Uterus (tissue), 3 donors: ENCODE measurements at regions not wholly inside any gene's neighbourhood (a gene's known extent, or its start where the extent isn't known, plus 50 kb on each side); places are given as distances from the start of the nearest gene placed in this dataset.

ENCODE experiments used
- DNase-seq, 2 donors: peaks; one replicate each; pipeline ENCODE4 v3.0.0-alpha.2; 2019 to 2020
- H3K27ac ChIP-seq, 2 donors: fragments of 200-600 bp; sonication (generic); 1 replicate in 1 of 2; 2 replicates in 1 of 2; pipeline ENCODE4 v1.5.1; 2016 to 2018
- H3K27me3 ChIP-seq, 2 donors: fragments of 200-600 bp; sonication (generic); one replicate each; pipeline ENCODE4 v1.5.1; 2018 to 2019; ENCODE audit warnings: control low read depth in 1 of 2
- H3K36me3 ChIP-seq, 2 donors: fragments of 200-600 bp; sonication (generic); one replicate each; pipeline ENCODE4 v1.5.1; 2019; ENCODE audit warnings: control low read depth in 1 of 2
- H3K4me1 ChIP-seq, 2 donors: fragments of 200-600 bp; sonication (generic); one replicate each; pipeline ENCODE4 v1.5.1; 2018 to 2019; ENCODE audit warnings: control low read depth in 1 of 2
- H3K4me3 ChIP-seq, 2 donors: fragments of 200-600 bp; sonication (generic); 1 replicate in 1 of 2; 2 replicates in 1 of 2; pipeline ENCODE4 v1.5.1; 2018 to 2019; ENCODE audit warnings: mild to moderate bottlenecking in 1 of 2
- H3K9me3 ChIP-seq, 2 donors: fragments of 200-600 bp; sonication (generic); one replicate each; pipeline ENCODE4 v1.5.1; 2019; ENCODE audit warnings: control low read depth in 1 of 2
- POLR2A ChIP-seq, 2 donors: fragments of 450-650 bp; IDR thresholded peaks; one replicate each; pipeline ENCODE4 v1.6.1; 2016; ENCODE audit warnings: antibody characterized with exemption in 2 of 2, mild to moderate bottlenecking in 1 of 2, moderate library complexity in 1 of 2
- intact Hi-C: fragments of 100-400 bp; cut with DNase I; formaldehyde crosslinking; loops from one replicate; pipeline ENCODE4 v1.15.1; 2023; ENCODE audit warnings: low total_unique reads
- TF ChIP-seq, protein P1 (sequence below), 4 experiments: fragments of 200-600 bp in 2 of 4; fragments of 450-650 bp in 2 of 4; sonication (generic) in 2 of 4; IDR thresholded peaks; one replicate each; pipeline ENCODE4 v1.5.1; 2016 to 2019; ENCODE audit warnings: antibody characterized with exemption in 4 of 4, mild to moderate bottlenecking in 2 of 4, moderate library complexity in 1 of 4
- donor health status: DM: yes; HTN: yes; CAD: no.

DNA sequence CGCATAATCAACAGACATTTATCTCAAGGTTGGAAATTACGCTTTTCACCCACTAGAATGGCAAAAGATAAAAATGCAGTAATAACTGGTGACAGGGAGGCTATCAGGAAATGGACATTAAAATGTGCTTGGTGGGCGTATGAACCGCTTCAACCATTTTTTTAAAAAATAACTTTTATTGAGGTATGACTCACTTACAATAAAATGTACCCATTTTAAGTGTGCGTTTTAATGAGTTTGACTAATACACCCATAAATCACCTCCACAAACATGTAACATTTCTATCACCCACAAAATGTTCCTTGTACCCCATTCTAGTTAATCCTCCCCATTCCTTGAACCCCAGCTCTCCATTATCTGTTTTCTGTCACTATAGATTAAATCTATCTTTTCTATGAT lies 96.8 kb downstream of the IYD start:
- H3K27ac ChIP-seq, result no peak overlapping the region
- intact Hi-C loops, result no loop called here
- no peaks in the 10 kb centered on the region for H3K36me3 ChIP-seq
- H3K27me3 ChIP-seq, result no peaks in the 10 kb centered on the region
- no peak for DNase-seq
- TF ChIP-seq POLR2A (IDR thresholded peaks at IDR 0.05), result no peak
- TF ChIP-seq, protein P1, sequence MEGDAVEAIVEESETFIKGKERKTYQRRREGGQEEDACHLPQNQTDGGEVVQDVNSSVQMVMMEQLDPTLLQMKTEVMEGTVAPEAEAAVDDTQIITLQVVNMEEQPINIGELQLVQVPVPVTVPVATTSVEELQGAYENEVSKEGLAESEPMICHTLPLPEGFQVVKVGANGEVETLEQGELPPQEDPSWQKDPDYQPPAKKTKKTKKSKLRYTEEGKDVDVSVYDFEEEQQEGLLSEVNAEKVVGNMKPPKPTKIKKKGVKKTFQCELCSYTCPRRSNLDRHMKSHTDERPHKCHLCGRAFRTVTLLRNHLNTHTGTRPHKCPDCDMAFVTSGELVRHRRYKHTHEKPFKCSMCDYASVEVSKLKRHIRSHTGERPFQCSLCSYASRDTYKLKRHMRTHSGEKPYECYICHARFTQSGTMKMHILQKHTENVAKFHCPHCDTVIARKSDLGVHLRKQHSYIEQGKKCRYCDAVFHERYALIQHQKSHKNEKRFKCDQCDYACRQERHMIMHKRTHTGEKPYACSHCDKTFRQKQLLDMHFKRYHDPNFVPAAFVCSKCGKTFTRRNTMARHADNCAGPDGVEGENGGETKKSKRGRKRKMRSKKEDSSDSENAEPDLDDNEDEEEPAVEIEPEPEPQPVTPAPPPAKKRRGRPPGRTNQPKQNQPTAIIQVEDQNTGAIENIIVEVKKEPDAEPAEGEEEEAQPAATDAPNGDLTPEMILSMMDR (IDR thresholded peaks at IDR 0.05), result no peak
- no peak overlapping the region for H3K4me3 ChIP-seq
- H3K9me3 ChIP-seq, result no peaks in the 10 kb centered on the region
- no peaks in the 10 kb centered on the region for H3K4me1 ChIP-seq

DNA sequence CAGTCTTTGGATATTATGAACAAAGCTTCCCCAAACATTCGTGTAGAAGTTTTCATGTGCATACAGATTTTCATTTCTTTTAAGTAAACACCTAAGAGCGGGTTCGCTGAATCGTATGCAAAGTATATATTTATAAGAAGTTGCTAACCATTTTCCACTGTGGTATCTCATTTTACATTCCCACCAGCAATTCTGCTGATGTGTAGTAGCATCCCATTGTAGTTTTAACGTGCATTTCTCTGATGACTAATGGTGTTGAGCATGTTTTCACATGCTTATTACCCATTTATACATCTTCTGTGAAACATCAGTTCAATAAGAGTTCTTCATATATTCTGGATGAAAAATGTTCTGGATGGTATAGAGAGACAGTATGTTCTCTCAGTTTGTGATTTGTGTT lies 97.4 kb downstream of the IYD start:
- H3K9me3 ChIP-seq, result no peaks in the 10 kb centered on the region
- intact Hi-C loops, result no loop called here
- H3K27ac ChIP-seq, result no peak overlapping the region
- no peaks in the 10 kb centered on the region for H3K27me3 ChIP-seq
- no peaks in the 10 kb centered on the region for H3K4me1 ChIP-seq
- TF ChIP-seq POLR2A (IDR thresholded peaks at IDR 0.05), result no peak
- TF ChIP-seq, protein P1 (IDR thresholded peaks at IDR 0.05), result no peak
- no peak overlapping the region for H3K4me3 ChIP-seq
- DNase-seq, result no peak
- no peaks in the 10 kb centered on the region for H3K36me3 ChIP-seq

DNA sequence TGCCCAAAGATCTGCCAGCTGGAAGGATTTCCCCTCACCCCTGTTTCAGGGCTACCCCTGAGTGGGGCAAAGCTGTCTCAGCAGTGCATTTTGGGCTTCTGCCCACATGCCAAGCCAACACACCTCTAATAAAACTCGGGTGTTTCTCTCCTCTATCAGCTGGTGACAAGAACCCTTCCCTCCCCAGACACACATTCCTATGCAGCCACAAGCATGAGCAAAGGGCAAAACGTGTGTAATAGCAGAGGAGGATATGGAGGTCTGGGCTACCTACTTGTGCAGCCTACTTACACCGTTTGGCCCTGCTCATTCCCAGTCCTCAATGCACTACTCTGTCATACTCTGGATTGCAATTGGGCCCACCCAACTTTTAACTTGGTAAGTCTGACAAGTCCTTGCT lies 101.3 kb downstream of the IYD start:
- no peak for DNase-seq
- TF ChIP-seq, protein P1 (IDR thresholded peaks at IDR 0.05), result no peak
- TF ChIP-seq POLR2A (IDR thresholded peaks at IDR 0.05), result no peak
- no peak overlapping the region for H3K27ac ChIP-seq
- no peaks in the 10 kb centered on the region for H3K36me3 ChIP-seq
- no peaks in the 10 kb centered on the region for H3K4me1 ChIP-seq
- intact Hi-C loops, result no loop called here
- no peak overlapping the region for H3K4me3 ChIP-seq
- H3K27me3 ChIP-seq, result no peaks in the 10 kb centered on the region
- H3K9me3 ChIP-seq, result no peaks in the 10 kb centered on the region

DNA sequence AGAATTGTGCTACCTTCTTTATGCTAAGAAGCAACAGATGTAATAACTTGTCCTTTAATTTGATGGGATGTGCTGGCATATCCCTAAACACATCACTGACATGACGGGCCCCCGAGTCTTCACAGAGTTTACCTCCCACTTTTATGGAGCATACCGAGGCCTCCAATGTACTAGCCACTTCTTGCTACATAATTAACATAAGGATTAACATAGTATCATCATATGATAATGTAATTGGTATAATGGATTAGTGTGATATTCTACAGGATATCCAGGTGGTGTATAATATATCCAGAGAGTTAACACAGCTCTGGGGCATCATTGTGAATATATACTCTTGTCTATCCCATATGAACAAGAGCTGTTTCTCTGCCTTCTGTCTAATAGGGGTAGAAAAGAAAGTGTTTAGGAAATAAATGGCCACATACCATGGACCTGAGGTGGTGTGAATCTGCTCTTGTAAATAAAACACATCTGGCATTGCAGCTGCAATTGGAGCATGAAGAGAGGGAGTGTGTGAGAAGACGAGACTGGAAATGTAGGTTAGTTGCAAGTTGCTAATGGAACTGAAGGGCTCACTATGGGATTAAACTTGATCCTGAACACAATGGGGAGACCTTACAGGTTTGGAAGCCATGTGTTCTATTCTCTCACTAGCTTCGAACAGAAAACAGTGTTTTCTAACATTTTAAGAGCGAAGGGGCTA lies 102.3 kb downstream of the IYD start:
- H3K27me3 ChIP-seq, result no peaks in the 10 kb centered on the region
- no peaks in the 10 kb centered on the region for H3K4me1 ChIP-seq
- H3K27ac ChIP-seq, result no peak overlapping the region
- intact Hi-C loops, result no loop called here
- DNase-seq, result no peak
- H3K4me3 ChIP-seq, result no peak overlapping the region
- no peak for TF ChIP-seq POLR2A (IDR thresholded peaks at IDR 0.05)
- TF ChIP-seq, protein P1 (IDR thresholded peaks at IDR 0.05), result no peak
- no peaks in the 10 kb centered on the region for H3K36me3 ChIP-seq
- no peaks in the 10 kb centered on the region for H3K9me3 ChIP-seq

DNA sequence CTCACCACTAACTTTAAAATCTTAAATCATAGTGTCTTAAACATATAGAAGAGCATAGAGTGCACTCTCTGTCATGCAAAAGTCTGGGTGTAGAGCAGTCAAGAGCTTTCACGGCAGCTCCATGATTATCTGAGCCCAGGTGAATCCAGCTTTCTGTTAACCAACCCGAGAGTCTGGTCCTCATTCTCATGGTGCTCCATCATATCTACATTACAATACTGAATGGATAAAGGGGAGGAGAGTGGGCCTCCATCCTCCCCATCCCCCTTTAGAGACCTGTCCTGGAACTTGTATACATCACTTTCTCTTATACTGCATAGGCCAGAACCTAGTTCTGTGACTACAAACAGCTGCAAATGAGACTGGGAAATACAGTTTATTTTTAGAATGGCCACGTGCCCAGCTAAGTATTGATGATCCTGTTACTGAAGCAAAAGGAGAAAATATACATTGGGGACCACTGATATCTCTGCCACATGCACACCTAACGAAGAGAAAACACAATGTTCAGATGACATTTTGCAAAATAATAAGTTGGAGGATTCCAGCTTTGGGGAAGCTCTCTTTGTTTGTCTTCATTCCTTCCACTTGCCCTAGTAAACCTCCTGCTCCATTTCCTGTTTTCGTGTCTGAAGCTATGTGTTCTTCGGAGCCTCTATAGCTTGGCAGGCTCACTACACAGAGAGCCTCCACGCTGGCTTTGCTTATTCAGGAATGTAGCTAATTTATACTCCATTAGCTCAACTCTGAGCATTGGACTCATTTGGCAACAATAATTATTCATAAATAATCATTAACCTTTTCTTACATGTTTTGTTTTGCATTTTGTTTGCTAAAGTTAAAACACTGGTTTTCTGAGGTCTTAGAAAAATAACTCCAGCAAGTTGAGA lies 110.1 kb downstream of the IYD start:
- no peak for DNase-seq
- no peak overlapping the region for H3K4me3 ChIP-seq
- no peaks in the 10 kb centered on the region for H3K4me1 ChIP-seq
- H3K9me3 ChIP-seq, result no peaks in the 10 kb centered on the region
- H3K27ac ChIP-seq, result no peak overlapping the region
- no peaks in the 10 kb centered on the region for H3K36me3 ChIP-seq
- intact Hi-C loops, result no loop called here
- TF ChIP-seq POLR2A (IDR thresholded peaks at IDR 0.05), result no peak
- TF ChIP-seq, protein P1 (IDR thresholded peaks at IDR 0.05), result no peak
- no peaks in the 10 kb centered on the region for H3K27me3 ChIP-seq
